ENCODE measurements at regions not wholly inside any gene's neighbourhood (a gene's known extent, or its start where the extent isn't known, plus 50 kb on each side); places are given as distances from the start of the nearest gene placed in this dataset.

GRCh38 chr15:66832664-66833063, 130.6 kb downstream of the SMAD6 start:
- no peak for ATAC-seq (ENCODE audit: low FRiP score)

GRCh38 chr15:66833371-66833770, 131.3 kb downstream of the SMAD6 start:
- TF ChIP-seq CTCF (IDR thresholded peaks at IDR 0.05), result no peak
- DNase-seq (ENCODE audit: low spot score) (no peak), ATAC-seq (ENCODE audit: low FRiP score) (no peak)

More at GRCh38 chr15:66832664-66833063, 130.6 kb downstream of the SMAD6 start:
- DNase-seq (ENCODE audit: low spot score), result no peak
- TF ChIP-seq CTCF (IDR thresholded peaks at IDR 0.05), result no peak

DNA sequence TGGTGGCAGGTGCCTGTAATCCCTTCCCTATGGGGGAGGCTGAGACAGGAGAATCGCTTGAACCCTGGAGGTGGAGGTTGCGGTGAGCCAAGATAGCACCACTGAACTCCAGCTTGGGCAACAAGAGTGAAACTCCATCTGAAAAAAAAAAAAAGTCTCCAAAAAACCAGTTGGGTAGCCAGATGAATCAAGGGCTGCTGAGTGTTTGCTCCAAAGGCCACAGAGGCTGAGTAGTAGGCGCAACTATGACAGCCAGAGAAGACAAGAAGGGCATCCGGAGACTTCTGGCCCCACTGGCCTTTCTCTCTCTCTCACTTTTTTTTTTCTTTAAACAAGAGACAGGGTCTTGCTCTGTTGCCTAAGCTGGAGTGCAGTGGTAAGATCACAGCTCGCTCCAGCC, 131.8 kb downstream of the SMAD6 start:
- ATAC-seq (ENCODE audit: low FRiP score) (no peak), DNase-seq (ENCODE audit: low spot score) (no peak)
- TF ChIP-seq CTCF (IDR thresholded peaks at IDR 0.05), result no peak

DNA sequence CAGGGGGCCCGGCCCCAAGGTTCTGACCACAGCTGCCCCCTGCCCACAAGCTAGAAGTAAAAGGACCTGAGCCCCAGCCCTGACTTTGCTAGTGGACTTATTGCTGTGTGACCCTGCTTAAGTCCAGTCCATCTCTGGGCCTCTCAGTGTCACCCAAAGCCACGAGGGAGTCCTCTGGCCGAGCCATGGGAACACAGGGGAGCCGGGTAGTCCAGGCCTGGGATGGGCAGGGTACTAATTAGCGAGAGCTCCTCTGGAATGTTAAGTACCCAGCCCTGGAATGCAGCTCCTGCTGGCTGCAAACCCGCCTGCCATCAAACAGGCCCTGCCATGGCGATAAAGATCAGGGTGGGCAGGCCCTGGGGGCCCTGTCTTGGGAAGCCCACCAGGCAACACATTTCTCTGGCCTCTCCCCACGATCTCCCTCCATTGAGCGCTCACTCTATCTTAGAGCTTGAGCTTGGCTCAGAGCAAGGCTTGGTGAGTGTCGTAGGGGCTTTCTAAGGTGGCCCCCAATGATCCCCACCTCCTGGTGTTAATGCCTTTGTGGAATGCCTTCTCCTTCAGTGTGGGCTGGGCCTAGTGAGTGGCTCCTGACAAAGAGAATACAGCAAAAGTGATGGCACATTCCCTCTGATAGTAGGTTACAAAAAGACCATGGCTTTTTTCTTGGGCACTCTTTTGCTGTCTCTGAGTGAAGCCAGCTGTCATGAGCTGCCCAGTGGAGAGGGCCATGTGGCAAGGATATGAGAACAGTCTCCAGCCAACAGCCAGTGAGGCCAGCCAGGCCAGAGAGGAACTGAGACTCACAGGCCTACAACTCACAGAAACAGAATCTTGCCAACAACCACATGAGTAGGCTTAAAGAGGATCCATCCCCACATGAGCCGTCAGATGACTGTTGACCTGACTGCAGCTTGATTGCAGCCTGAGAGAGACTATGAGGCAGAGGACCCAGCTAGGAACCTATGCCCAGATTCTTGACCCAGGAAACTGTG, 133.1 kb downstream of the SMAD6 start:
- no peak for DNase-seq (ENCODE audit: low spot score)
- TF ChIP-seq CTCF (IDR thresholded peaks at IDR 0.05), result no peak
- ATAC-seq (ENCODE audit: low FRiP score), result no peak

- no peak for TF ChIP-seq CTCF (IDR thresholded peaks at IDR 0.05)
- DNase-seq (ENCODE audit: low spot score) (no peak), ATAC-seq (ENCODE audit: low FRiP score) (no peak)
Observed at GRCh38 chr15:66836231-66837030, 134.4 kb downstream of the SMAD6 start.

- TF ChIP-seq CTCF (IDR thresholded peaks at IDR 0.05), result no peak
- DNase-seq (ENCODE audit: low spot score), result no peak
Observed at GRCh38 chr15:66838202-66838601, 136.2 kb downstream of the SMAD6 start.

More at GRCh38 chr15:66838202-66838601, 136.2 kb downstream of the SMAD6 start:
- ATAC-seq (ENCODE audit: low FRiP score), result no peak

Data from omental fat pad (tissue), 3 donors.